NCI-H2196 (cell line): ENCODE measurements at regions not wholly inside any gene's neighbourhood (a gene's known extent, or its start where the extent isn't known, plus 50 kb on each side); places are given as distances from the start of the nearest gene placed in this dataset.
"Not testable (repeated sequence)": the region's sequence is repeated elsewhere in the genome, so short reads cannot be mapped to it uniquely, and the experiment has no call there.

Experiments used
- DNase-seq: peaks from one replicate; lab custom pipeline; 2025; ENCODE audit not compliant: unreplicated experiment; lab: John Stamatoyannopoulos, UW

- DNase-seq: no peak
Observed at GRCh38 chr4:77360451-77360850, 203.4 kb downstream of the CCNG2 start.

DNA sequence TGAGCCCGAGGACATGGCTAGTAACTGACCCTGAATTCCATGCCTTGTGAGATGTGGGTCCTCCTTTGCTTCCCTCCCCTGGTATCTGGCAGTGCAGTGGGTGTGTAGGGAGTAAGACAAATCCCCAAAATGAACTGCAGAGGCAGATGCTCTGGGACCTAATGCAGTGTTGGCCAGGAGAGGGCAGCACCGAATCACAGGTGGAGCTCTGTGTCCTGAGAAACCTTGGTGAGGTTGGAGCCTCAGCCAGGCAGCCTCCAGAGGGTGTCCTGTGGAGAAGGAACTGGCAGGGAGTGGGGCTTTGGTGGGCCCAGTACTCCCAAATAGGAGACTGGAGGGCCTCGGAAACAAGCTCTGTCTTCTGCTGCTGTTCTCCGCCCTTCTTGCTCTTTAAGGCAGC lies 209.9 kb downstream of the CCNG2 start:
- not testable (repeated sequence) for DNase-seq

DNA sequence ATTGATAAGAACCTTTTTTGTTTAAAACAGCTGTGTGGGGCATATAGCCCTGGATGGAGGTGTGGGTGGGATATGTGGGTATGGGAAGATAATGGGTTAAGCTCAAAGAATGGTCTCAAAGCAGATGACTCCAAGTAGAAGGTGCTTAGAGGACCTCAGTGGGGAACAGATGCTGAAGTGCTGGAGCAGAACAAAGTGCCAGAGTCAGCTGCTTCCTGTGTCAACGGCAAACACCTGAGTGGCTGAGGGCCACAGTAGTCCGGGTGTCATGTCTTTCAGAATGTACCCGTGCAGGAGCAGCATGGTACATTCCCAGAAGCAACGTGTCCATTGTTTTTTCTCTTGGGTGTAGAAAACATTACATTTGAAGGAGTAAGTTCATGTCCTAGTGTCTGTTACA lies 210.6 kb downstream of the CCNG2 start:
- DNase-seq: no peak

GRCh38 chr4:77372375-77372774 lies 215.4 kb downstream of the CCNG2 start:
- DNase-seq: no peak

DNA sequence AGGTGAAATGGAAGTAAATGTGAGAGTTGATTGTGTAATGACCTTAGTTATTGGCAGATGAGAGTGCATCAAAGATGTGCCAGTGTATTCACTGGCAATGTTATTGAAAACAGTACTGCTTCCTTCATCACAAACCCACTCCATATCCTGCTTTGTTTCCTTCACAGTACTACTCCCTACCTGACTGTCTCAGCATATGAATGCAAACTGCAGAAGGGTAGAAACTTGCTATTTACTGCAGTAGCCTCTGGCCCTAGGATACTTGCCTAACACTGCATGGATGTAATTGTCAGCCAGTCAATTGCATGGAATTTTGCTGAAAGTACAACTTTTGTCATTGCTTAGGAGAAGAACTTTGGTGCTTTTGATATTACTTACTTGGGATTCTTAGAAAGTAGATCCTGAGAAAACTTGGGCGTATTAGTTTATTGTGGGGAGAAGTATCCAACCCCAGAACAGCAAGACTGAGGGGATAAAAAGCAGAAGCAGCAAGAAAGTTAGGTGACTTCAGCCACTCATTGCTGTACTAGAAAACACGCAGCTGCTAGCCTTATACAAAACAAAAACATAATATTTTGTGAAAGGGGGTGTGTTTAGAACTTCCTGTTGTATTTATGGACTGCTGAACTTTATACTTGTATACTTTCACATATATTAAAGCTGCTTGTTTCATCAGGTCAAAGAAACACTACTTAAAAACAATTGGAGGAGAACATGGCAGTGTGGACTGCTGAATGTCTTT lies 219.0 kb downstream of the CCNG2 start:
- DNase-seq: no peak

DNA sequence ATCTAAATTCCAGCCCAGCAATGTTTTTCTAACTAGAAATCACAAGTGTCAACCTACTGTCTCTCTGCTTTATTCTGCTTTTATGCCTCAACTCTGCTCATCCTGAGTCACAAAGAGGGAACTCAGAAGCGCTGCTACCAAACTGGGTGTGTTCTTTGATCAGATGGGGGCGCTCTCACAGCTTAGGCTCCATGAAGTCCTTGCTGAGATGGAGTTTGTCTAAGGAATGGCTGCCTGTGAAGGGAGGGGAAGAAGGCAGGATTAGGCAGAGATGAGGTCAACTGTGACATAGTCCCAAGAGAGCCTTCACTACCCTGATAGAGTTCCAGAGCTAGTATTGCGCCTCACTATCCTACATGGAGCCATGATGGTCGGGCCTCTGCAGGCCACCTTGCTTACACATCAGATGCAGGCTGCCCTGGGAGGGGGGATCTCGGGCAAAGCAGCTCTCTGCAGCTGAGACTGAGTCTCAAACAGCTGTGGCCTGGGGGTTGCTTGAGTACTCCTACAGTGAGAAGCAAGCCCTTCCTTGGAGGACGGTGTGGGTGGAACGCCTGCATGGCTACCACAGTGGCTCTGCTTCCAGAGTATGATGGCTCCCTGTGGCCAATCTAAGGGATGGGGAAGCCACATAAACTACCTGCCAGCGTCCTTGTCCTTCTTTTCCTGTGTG lies 219.9 kb downstream of the CCNG2 start:
- DNase-seq: no peak

GRCh38 chr4:77384094-77384493 lies 221.5 kb upstream of the CXCL13 start:
- no peak for DNase-seq

- peak; percentile 13 for DNase-seq
Observed at GRCh38 chr4:77385124-77385969, 220.3 kb upstream of the CXCL13 start.

DNA sequence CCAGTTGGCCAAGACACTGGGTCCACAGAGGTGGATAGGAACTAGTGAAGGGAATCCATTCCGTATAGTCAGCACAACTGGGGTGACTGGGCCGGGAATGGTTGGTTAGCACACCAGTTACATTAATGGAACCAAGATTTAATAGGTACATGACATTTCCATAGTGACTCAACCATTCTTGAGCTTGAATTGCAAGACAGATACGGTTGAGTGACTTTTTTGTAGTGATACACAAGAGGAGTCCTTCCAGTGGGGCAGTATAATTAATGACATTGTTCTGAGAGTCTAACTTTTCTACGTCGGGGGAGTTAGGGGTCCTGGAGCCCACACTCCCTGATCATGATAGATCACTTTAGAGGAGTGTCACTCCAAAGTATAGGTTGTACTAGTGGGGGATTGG lies 211.6 kb upstream of the CXCL13 start:
- DNase-seq: no peak

GRCh38 chr4:77395481-77395880 lies 210.1 kb upstream of the CXCL13 start:
- DNase-seq: no peak

DNA sequence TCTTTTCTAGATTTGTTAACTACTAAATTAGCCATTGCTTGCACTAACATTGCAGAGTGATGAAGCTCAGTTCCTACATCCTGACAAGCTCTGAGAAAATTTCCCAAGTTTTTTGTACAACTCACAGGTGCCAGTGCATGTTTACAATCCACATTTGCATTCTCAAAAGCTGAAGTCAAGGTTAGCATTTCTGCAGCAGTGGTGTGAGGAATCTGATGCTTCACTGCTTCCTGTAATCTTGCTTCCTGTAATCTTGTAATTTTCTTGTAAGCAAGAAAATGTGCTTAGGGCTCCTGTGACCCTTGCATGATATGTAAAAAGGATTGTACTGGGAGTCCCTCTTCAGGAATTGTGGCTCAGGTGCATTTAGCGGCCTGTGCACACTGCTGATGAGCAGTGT lies 207.4 kb upstream of the CXCL13 start:
- no peak for DNase-seq

- no peak for DNase-seq
Observed at GRCh38 chr4:77399831-77400230, 205.8 kb upstream of the CXCL13 start.

GRCh38 chr4:77413766-77414165 lies 191.9 kb upstream of the CXCL13 start:
- DNase-seq: no peak

DNA sequence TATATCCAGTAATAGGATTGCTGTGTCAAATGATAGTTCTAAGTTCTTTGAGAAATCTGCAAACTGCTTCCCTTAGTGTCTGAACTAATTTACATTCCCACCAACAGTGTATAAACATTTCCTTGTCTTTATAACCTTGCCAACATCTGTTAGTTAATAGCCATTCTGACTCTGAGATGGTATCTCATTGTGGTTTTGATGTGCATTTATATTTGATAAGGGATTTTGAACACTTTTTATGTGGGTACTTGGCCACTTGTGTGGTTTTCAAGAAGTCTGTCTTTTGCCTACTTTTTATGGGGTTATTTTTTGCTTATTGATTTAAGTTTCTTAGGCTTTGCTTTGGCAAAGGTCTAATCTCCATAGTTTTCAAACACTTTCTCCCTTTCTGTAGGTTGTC lies 189.9 kb upstream of the CXCL13 start:
- DNase-seq: no peak

- no peak for DNase-seq
Observed at GRCh38 chr4:77418333-77418732, 187.3 kb upstream of the CXCL13 start.

DNA sequence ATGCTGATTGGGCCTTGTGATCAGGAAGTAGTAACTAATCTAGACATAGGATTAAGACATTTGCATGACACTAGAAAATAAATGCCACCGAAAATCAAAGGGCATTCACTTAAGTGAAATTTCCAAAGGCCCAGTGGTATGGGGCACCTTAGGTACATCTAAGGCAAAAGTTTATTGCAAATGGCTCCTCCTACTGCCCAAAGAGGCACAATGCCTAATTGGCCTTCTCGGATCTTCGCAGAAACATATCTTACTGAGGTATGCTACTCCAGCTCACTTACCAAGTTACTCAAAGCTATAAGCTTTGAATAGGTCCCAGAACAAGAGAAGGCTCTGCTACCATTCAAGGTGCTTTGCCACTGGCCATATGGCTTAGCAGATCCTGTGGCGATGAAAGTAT lies 174.8 kb upstream of the CXCL13 start:
- DNase-seq: no peak

DNA sequence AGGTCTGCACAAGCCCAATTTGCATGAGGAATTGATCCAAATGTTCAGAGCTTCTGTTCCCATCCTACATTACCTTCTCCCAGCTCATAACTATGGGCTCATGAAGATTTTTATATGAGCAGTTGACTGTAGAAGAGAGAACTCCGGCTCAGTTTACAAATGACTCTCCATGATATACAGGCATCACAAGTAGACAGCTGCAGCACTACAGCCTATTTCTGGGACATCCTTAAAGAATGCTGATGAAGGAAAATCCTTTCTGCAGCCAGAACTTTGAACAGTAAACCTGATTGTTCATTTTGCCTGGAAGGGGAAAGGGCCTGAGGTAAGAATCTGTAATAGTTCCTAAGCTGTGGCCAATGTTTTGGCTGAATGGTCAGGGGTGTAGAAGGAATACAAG lies 174.1 kb upstream of the CXCL13 start:
- DNase-seq: no peak

- DNase-seq: no peak
Observed at GRCh38 chr4:77432717-77433417, 172.8 kb upstream of the CXCL13 start.

GRCh38 chr4:77433418-77433733 lies 172.2 kb upstream of the CXCL13 start:
- DNase-seq: peak; percentile 2

DNA sequence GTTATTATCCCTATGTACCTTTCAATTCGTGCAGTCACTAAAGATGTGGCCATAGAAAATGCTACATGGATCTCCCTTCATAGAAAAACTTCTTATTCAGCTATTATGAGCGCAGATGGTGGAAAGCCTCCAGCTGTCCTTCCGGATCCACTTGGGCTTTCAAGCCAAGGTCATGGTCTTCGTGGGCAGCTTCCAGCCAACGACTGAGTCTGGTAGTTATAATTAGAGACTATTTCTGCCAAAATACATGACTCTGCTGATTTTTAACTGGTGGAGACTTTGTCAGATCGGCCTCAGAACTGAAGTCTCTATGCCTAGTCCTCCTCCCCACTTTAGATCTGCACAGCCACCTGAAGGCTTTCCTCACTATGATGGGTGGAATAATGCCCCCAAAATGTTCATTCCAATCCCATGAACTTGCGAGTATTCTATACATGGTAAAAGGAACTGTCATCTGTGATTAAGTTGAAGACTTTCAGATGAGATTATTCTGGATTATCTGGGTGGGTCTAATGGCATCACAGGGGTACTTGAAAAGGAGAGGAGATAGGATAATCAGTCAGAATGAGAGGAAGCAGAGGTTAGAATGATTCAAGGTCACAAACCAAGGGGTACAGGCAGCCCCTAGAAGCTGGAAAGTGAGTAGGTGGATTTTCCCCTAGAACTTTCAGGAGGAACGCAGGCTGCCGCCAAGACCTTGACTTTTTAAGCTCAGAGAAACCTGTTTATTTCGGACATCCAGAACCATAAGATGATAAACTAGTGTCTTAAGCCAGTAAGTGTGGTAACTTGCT lies 171.1 kb upstream of the CXCL13 start:
- DNase-seq: no peak

DNA sequence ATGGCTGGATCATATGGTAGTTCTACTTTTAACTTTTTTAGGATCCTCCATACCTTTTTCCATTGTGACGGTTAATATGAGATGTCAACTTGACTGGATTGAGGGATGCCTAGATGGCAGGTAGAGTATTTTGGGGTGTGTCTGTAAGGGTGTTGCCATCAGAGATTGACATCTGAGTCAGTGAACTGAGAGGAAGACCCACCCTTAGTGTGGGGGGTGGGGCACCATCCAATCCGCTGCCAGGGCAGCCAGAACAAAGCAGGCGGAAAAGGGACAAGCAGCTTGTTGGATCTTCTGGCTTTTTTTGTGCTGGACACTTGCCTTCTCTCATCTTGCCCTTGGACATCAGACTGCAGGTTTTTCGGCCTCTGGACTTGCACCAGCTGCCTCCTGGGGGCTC lies 168.5 kb upstream of the CXCL13 start:
- no peak for DNase-seq
